Bronchial epithelial cell (primary cell): ENCODE measurements at regions not wholly inside any gene's neighbourhood (a gene's known extent, or its start where the extent isn't known, plus 50 kb on each side); places are given as distances from the start of the nearest gene placed in this dataset.

Experiments used
- DNase-seq: peaks from one replicate; pipeline ENCODE4 v3.0.0-alpha.2; 2010; ENCODE audit warnings: low read depth
- FAIRE-seq: peaks from 2 replicates; lab custom pipeline; 2011; peaks lifted over from hg19 to GRCh38; lab: Jason Lieb, UNC
- H3K27me3 ChIP-seq: 2 replicates; pipeline ENCODE4 v1.5.1; 2011; ENCODE audit warnings: low read length; ENCODE audit not compliant: control insufficient read depth, insufficient read depth
- H3K36me3 ChIP-seq: 2 replicates; pipeline ENCODE4 v1.5.1; 2011; ENCODE audit warnings: low read length; ENCODE audit not compliant: control insufficient read depth, insufficient read depth
- H3K4me3 ChIP-seq: 2 replicates; pipeline ENCODE4 v1.5.1; 2011; ENCODE audit warnings: mild to moderate bottlenecking, low read depth, low read length, control low read depth
- TF ChIP-seq, protein P1 (sequence below): IDR thresholded peaks from 2 replicates; pipeline ENCODE4 v1.5.1; 2011; ENCODE audit warnings: mild to moderate bottlenecking, moderate library complexity, low read length, control low read depth, inconsistent platforms; ENCODE audit not compliant: insufficient read depth, severe bottlenecking

GRCh38 chr5:93076566-93076965, 504.5 kb downstream of the NR2F1-AS1 start:
- no peak overlapping the region for H3K4me3 ChIP-seq
- TF ChIP-seq, protein P1, sequence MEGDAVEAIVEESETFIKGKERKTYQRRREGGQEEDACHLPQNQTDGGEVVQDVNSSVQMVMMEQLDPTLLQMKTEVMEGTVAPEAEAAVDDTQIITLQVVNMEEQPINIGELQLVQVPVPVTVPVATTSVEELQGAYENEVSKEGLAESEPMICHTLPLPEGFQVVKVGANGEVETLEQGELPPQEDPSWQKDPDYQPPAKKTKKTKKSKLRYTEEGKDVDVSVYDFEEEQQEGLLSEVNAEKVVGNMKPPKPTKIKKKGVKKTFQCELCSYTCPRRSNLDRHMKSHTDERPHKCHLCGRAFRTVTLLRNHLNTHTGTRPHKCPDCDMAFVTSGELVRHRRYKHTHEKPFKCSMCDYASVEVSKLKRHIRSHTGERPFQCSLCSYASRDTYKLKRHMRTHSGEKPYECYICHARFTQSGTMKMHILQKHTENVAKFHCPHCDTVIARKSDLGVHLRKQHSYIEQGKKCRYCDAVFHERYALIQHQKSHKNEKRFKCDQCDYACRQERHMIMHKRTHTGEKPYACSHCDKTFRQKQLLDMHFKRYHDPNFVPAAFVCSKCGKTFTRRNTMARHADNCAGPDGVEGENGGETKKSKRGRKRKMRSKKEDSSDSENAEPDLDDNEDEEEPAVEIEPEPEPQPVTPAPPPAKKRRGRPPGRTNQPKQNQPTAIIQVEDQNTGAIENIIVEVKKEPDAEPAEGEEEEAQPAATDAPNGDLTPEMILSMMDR: no peak
- no peaks in the 10 kb centered on the region for H3K27me3 ChIP-seq
- DNase-seq (no peak), FAIRE-seq (no peak)
- no peaks in the 10 kb centered on the region for H3K36me3 ChIP-seq

DNA sequence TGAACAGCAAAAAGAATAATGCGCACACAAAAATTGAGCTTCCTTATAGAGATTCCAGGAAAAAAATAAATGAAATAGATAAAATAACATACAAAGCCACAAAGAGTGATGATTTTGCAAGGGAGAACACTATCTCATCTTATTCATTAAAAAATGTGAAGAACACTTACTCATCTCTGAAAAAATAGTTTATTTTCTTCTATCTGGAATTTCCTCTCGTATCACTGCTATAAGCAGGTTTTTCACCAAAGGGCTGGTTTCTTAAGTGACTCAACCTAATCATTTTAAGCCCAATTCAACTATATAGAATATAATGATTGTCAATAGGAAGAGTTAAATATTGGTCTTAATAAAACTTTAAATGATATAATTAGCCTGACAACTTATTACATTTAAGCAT, 504.9 kb downstream of the NR2F1-AS1 start:
- Histone ChIP-seq H3K36me3 (no peaks in the 10 kb centered on the region), H3K4me3 (no peak overlapping the region), H3K27me3 (no peaks in the 10 kb centered on the region)
- DNase-seq (no peak), FAIRE-seq (no peak)
- TF ChIP-seq, protein P1: no peak

DNA sequence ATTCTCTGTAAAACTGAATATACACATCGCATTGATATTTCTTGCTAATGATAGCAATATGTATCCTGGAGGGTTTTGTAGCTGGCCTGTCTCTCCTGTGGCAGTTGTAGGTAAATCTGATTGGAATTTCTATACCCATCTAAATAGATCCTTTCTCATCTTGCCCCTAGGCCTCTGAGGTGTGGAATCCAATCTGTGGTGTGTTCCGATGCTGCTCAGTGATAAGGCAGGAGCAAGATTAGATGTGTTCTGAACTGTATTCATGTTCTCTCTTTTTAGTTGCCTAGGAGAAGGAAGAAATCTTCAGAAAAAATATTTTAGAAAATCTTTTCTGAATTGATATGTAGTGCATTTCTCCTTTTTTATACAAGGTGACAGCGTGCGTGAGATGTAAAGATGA, 507.5 kb downstream of the NR2F1-AS1 start:
- Histone ChIP-seq H3K27me3 (no peaks in the 10 kb centered on the region), H3K36me3 (no peaks in the 10 kb centered on the region), H3K4me3 (no peak overlapping the region)
- no peak for DNase-seq
- FAIRE-seq: no peak
- TF ChIP-seq, protein P1: no peak

- no peak overlapping the region for H3K4me3 ChIP-seq
- H3K36me3 ChIP-seq: no peaks in the 10 kb centered on the region
- TF ChIP-seq, protein P1: no peak
- no peaks in the 10 kb centered on the region for H3K27me3 ChIP-seq
- DNase-seq: peak; percentile 74
- FAIRE-seq: no peak
Observed at GRCh38 chr5:93072831-93073459, 508.1 kb downstream of the NR2F1-AS1 start.

- TF ChIP-seq, protein P1: no peak
- FAIRE-seq (no peak), DNase-seq (no peak)
- H3K36me3 ChIP-seq: no peaks in the 10 kb centered on the region
- no peaks in the 10 kb centered on the region for H3K27me3 ChIP-seq
- no peak overlapping the region for H3K4me3 ChIP-seq
Observed at GRCh38 chr5:93071710-93072109, 509.3 kb downstream of the NR2F1-AS1 start.

- TF ChIP-seq, protein P1: no peak
- no peaks in the 10 kb centered on the region for H3K36me3 ChIP-seq
- H3K4me3 ChIP-seq: no peak overlapping the region
- FAIRE-seq (no peak), DNase-seq (no peak)
- no peaks in the 10 kb centered on the region for H3K27me3 ChIP-seq
Observed at GRCh38 chr5:93070938-93071337, 510.1 kb downstream of the NR2F1-AS1 start.
